ENCODE measurements at regions not wholly inside any gene's neighbourhood (a gene's known extent, or its start where the extent isn't known, plus 50 kb on each side); places are given as distances from the start of the nearest gene placed in this dataset.

GRCh38 chr16:9212621-9213020, 121.2 kb downstream of the HAPSTR1 start:
- no peak for TF ChIP-seq POLR2AphosphoS5 (IDR thresholded peaks at IDR 0.05; ENCODE audit: low read depth, low read length)
- TF ChIP-seq POLR2A (IDR thresholded peaks at IDR 0.05; ENCODE audit: low read depth, low read length): no peak
- no peak for TF ChIP-seq SPI1 (IDR thresholded peaks at IDR 0.05; ENCODE audit: low read depth, low read length)
- TF ChIP-seq TAF1 (IDR thresholded peaks at IDR 0.05; ENCODE audit: low read depth, low read length): no peak
- TF ChIP-seq POU2F2 (IDR thresholded peaks at IDR 0.05; ENCODE audit: low read depth, low read length): no peak
- TF ChIP-seq PAX5 (IDR thresholded peaks at IDR 0.05; ENCODE audit: insufficient read depth, low read length, severe bottlenecking): no peak

Data from GM12891 (cell line).